ENCODE measurements at regions not wholly inside any gene's neighbourhood (a gene's known extent, or its start where the extent isn't known, plus 50 kb on each side); places are given as distances from the start of the nearest gene placed in this dataset.

GRCh38 chr4:160296476-160296875 is 1193.6 kb downstream of the RAPGEF2 start:
- TF ChIP-seq CTCF (IDR thresholded peaks at IDR 0.05) (no peak), POLR2A (IDR thresholded peaks at IDR 0.05) (no peak), EP300 (IDR thresholded peaks at IDR 0.05) (no peak)

Data from upper lobe of left lung (tissue), 4 donors.